ENCODE measurements at regions not wholly inside any gene's neighbourhood (a gene's known extent, or its start where the extent isn't known, plus 50 kb on each side); places are given as distances from the start of the nearest gene placed in this dataset.

GRCh38 chr1:43065191-43065590 lies 106.5 kb upstream of the SLC2A1 start:
- no peak for DNase-seq

- peak in 1 of 2 experiments; percentile 4 for DNase-seq
These were observed 104.9 kb upstream of the SLC2A1 start for GRCh38 chr1:43063394-43064219.

- DNase-seq, result peak in 1 of 2 experiments; percentile 8
These were observed 103.9 kb upstream of the SLC2A1 start for GRCh38 chr1:43062527-43063095.

- DNase-seq, result no peak
These were observed 103.1 kb upstream of the SLC2A1 start for GRCh38 chr1:43061757-43062156.

- DNase-seq, result no peak
These were observed 101.2 kb upstream of the SLC2A1 start for GRCh38 chr1:43059640-43060574.

GRCh38 chr1:43058545-43059360 lies 100.1 kb upstream of the SLC2A1 start:
- DNase-seq, result peak; percentile 49 to 57

GRCh38 chr1:43058056-43058455 lies 99.4 kb upstream of the SLC2A1 start:
- DNase-seq, result no peak

GRCh38 chr1:43057567-43057966 lies 98.9 kb upstream of the SLC2A1 start:
- no peak for DNase-seq

- DNase-seq, result no peak
These were observed 98.3 kb upstream of the SLC2A1 start for GRCh38 chr1:43056981-43057391.

GRCh38 chr1:43056460-43056859 lies 97.8 kb upstream of the SLC2A1 start:
- DNase-seq, result no peak

GRCh38 chr1:43054961-43055360 lies 96.3 kb upstream of the SLC2A1 start:
- no peak for DNase-seq

GRCh38 chr1:43052786-43053439 lies 94.2 kb upstream of the SLC2A1 start:
- DNase-seq, result no peak

- no peak for DNase-seq
These were observed 93.7 kb upstream of the SLC2A1 start for GRCh38 chr1:43052322-43052721.

GRCh38 chr1:43049481-43049880 lies 90.8 kb upstream of the SLC2A1 start:
- DNase-seq, result no peak

GRCh38 chr1:43048601-43049011 lies 89.9 kb upstream of the SLC2A1 start:
- no peak for DNase-seq

GRCh38 chr1:43047135-43047534 lies 88.5 kb upstream of the SLC2A1 start:
- no peak for DNase-seq

GRCh38 chr1:43044572-43045361 lies 86.1 kb upstream of the SLC2A1 start:
- no peak for DNase-seq

- no peak for DNase-seq
These were observed 85.0 kb upstream of the SLC2A1 start for GRCh38 chr1:43043695-43044094.

GRCh38 chr1:43042773-43043457 lies 84.2 kb upstream of the SLC2A1 start:
- DNase-seq, result no peak

GRCh38 chr1:43042127-43042526 lies 83.5 kb upstream of the SLC2A1 start:
- no peak for DNase-seq

All from activated T-cell treated with anti-CD3 and anti-CD28 coated beads, Interleukin-2, amount 50 U/mL, for 48 hours (primary cell).